Keratinocyte (primary cell): ENCODE measurements at regions not wholly inside any gene's neighbourhood (a gene's known extent, or its start where the extent isn't known, plus 50 kb on each side); places are given as distances from the start of the nearest gene placed in this dataset.

Experiments
- DNase-seq: peaks from one replicate; pipeline ENCODE4 v3.0.0-alpha.2; 2011; ENCODE audit warnings: low read depth, missing footprints, low spot score
- FAIRE-seq: peaks from 2 replicates; lab custom pipeline; 2011; peaks lifted over from hg19 to GRCh38; lab: Jason Lieb, UNC
- H2AFZ ChIP-seq: 2 replicates; pipeline ENCODE4 v1.6.0; 2012; ENCODE audit warnings: low read length, control low read depth, inconsistent platforms; ENCODE audit not compliant: control insufficient read depth
- H3K27ac ChIP-seq: 2 replicates; pipeline ENCODE4 v1.5.1; 2011; ENCODE audit warnings: low read length; ENCODE audit not compliant: control insufficient read depth, insufficient read depth
- H3K27me3 ChIP-seq: 3 replicates; pipeline ENCODE4 v1.6.0; 2011; ENCODE audit warnings: low read length; ENCODE audit not compliant: control insufficient read depth, insufficient read depth; ENCODE audit errors: extremely low read depth
- H3K36me3 ChIP-seq, 2 experiments: 2 replicates in 1 of 2; 3 replicates in 1 of 2; pipeline ENCODE4 v1.5.1; 2011; ENCODE audit warnings: low read length in 2 of 2, mild to moderate bottlenecking in 1 of 2; ENCODE audit not compliant: control insufficient read depth in 2 of 2, insufficient read depth in 2 of 2; ENCODE audit errors: extremely low read depth in 1 of 2
- H3K4me1 ChIP-seq: 3 replicates; pipeline ENCODE4 v1.5.1; 2011; ENCODE audit warnings: low read length; ENCODE audit not compliant: control insufficient read depth, insufficient read depth; ENCODE audit errors: extremely low read depth
- H3K4me2 ChIP-seq: 3 replicates; pipeline ENCODE4 v1.6.0; 2011; ENCODE audit warnings: low read depth, low read length; ENCODE audit not compliant: control insufficient read depth, insufficient read depth; ENCODE audit errors: extremely low read depth
- H3K4me3 ChIP-seq, 3 experiments: fragments of 200-600 bp in 1 of 3; sonication (generic) in 1 of 3; 2 replicates in 2 of 3; 3 replicates in 1 of 3; pipeline ENCODE4 v1.5.1; 2011 to 2016; ENCODE audit warnings: low read length in 3 of 3, mild to moderate bottlenecking in 3 of 3, control low read depth in 2 of 3, inconsistent platforms in 1 of 3, low read depth in 1 of 3, mixed read lengths in 1 of 3, mixed run types in 1 of 3, moderate library complexity in 1 of 3; ENCODE audit not compliant: control insufficient read depth in 2 of 3, insufficient read depth in 2 of 3; ENCODE audit errors: extremely low read depth in 1 of 3
- H3K79me2 ChIP-seq: 2 replicates; pipeline ENCODE4 v1.6.0; 2012; ENCODE audit warnings: low read length; ENCODE audit not compliant: control insufficient read depth, insufficient read depth
- H3K9ac ChIP-seq: 3 replicates; pipeline ENCODE4 v1.6.0; 2011; ENCODE audit warnings: low read length; ENCODE audit not compliant: control insufficient read depth, insufficient read depth; ENCODE audit errors: extremely low read depth
- H3K9me1 ChIP-seq: 3 replicates; pipeline ENCODE4 v1.6.0; 2011; ENCODE audit warnings: low read length; ENCODE audit not compliant: control insufficient read depth, insufficient read depth; ENCODE audit errors: extremely low read depth
- H3K9me3 ChIP-seq: 2 replicates; pipeline ENCODE4 v1.5.1; 2012; ENCODE audit warnings: low read depth, low read length; ENCODE audit not compliant: control insufficient read depth
- H4K20me1 ChIP-seq: 3 replicates; pipeline ENCODE4 v1.6.0; 2011; ENCODE audit warnings: low read length; ENCODE audit not compliant: control insufficient read depth, insufficient read depth; ENCODE audit errors: extremely low read depth
- CTCF ChIP-seq, 3 experiments: IDR thresholded peaks in 1 of 3; conservative IDR thresholded peaks in 1 of 3; optimal IDR thresholded peaks in 1 of 3; 2 replicates in 2 of 3; 3 replicates in 1 of 3; pipeline versions ENCODE3 to v1.5.1; 2011; ENCODE audit warnings: low read length in 3 of 3, mild to moderate bottlenecking in 3 of 3, moderate library complexity in 2 of 3, control low read depth in 1 of 3, inconsistent platforms in 1 of 3; ENCODE audit not compliant: insufficient read depth in 2 of 3; ENCODE audit errors: extremely low read depth in 1 of 3
- EZH2 ChIP-seq: IDR thresholded peaks from one replicate; pipeline ENCODE4 v1.6.1; 2012; ENCODE audit warnings: inconsistent platforms, mild to moderate bottlenecking, low read length, moderate library complexity
- dilution Hi-C: fragments of 300-500 bp; cut with MboI; formaldehyde crosslinking; loops from one replicate; pipeline ENCODE4 v1.7.0; 2020; ENCODE audit warnings: low sequenced_read_pairs; ENCODE audit not compliant: extremely low pct_ligation_motif_present

GRCh38 chr10:7048061-7048460, 362.8 kb downstream of the SFMBT2 start:
- dilution Hi-C loops, result no loop called here
- no peaks in the 10 kb centered on the region for H4K20me1 ChIP-seq
- FAIRE-seq (no peak), DNase-seq (no peak)
- H3K9me1 ChIP-seq, result no peaks in the 10 kb centered on the region
- no peaks in the 10 kb centered on the region for H3K9me3 ChIP-seq
- H3K4me1 ChIP-seq, result no peaks in the 10 kb centered on the region
- no peak overlapping the region for H3K4me3 ChIP-seq
- H3K79me2 ChIP-seq, result no peaks in the 10 kb centered on the region
- no peak overlapping the region for H3K27ac ChIP-seq
- TF ChIP-seq EZH2 (no peak), CTCF (optimal IDR thresholded peaks at IDR 0.05 in 1 of 3, IDR thresholded peaks at IDR 0.05 in 1 of 3, conservative IDR thresholded peaks at IDR 0.05 in 1 of 3; ENCODE audit: extremely low read depth in 1 of 3, insufficient read depth in 2 of 3, low read length in 3 of 3) (no peak)
- H3K27me3 ChIP-seq, result no peaks in the 10 kb centered on the region
- H3K4me2 ChIP-seq, result no peak overlapping the region
- H3K9ac ChIP-seq, result no peak overlapping the region
- H2AFZ ChIP-seq, result no peak overlapping the region
- H3K36me3 ChIP-seq, result no peaks in the 10 kb centered on the region

- no peaks in the 10 kb centered on the region for H3K9me3 ChIP-seq
- H3K9ac ChIP-seq, result no peak overlapping the region
- H3K36me3 ChIP-seq, result no peaks in the 10 kb centered on the region
- no peak for TF ChIP-seq EZH2
- no peak for TF ChIP-seq CTCF (optimal IDR thresholded peaks at IDR 0.05 in 1 of 3, IDR thresholded peaks at IDR 0.05 in 1 of 3, conservative IDR thresholded peaks at IDR 0.05 in 1 of 3; ENCODE audit: extremely low read depth in 1 of 3, insufficient read depth in 2 of 3, low read length in 3 of 3)
- H3K79me2 ChIP-seq, result no peaks in the 10 kb centered on the region
- no peak overlapping the region for H3K27ac ChIP-seq
- H4K20me1 ChIP-seq, result no peaks in the 10 kb centered on the region
- H3K27me3 ChIP-seq, result no peaks in the 10 kb centered on the region
- FAIRE-seq (no peak), DNase-seq (no peak)
- no peak overlapping the region for H3K4me3 ChIP-seq
- H3K9me1 ChIP-seq, result no peaks in the 10 kb centered on the region
- no peak overlapping the region for H3K4me2 ChIP-seq
- dilution Hi-C loops, result no loop called here
- no peaks in the 10 kb centered on the region for H3K4me1 ChIP-seq
- no peak overlapping the region for H2AFZ ChIP-seq
These were observed 364.2 kb downstream of the SFMBT2 start for GRCh38 chr10:7046615-7047014.
